GM19455 (cell line): ENCODE measurements at regions not wholly inside any gene's neighbourhood (a gene's known extent, or its start where the extent isn't known, plus 50 kb on each side); places are given as distances from the start of the nearest gene placed in this dataset.
"Not testable (repeated sequence)": the region's sequence is repeated elsewhere in the genome, so short reads cannot be mapped to it uniquely, and the experiment has no call there.

Experiments
- ATAC-seq: cut with Tn5 transposase; IDR thresholded peaks from one replicate; pipeline ENCODE4 v1.9.1; 2021; ENCODE audit not compliant: unreplicated experiment

GRCh38 chr14:89572596-89573398, 155.8 kb upstream of the FOXN3 start:
- no peak for ATAC-seq

DNA sequence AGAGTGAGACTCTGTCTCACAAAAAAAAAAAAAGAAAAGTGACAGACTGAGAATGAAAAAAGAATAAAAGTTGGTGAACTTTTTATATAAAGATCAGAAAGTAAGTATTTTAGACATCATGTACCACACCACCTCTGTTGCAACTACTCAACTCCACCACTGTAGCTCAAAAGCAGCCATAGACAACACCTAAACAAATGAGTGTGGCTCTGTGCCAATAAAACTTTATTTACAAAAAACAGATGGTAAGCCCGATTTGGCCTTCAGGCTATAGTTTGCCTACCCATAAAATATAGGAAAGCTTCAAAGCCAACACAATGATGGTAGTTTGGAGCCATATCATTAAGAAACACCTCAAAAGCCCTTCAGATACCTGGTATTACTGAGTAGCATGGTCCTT, 154.5 kb upstream of the FOXN3 start:
- ATAC-seq: no peak

- no peak for ATAC-seq
Measured at GRCh38 chr14:89566644-89567415, 149.8 kb upstream of the FOXN3 start.

DNA sequence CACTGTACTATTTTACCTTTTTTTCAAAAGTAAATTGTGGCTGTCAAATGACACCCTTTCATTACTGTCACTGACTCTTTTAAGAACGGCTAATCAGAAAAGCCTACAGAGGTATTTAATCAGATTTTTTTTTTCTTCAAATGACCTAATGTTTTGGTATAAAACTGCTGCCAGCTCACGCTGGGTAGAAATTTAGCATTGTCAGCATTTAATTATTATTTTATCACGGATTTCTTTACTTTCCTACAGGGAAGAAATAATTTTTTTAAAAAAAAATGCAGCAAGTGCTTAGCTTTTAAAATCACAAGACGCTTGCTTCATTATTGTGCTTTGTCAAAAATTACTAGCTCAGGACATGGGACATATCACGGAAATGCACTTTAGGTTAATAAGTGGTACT, 149.1 kb upstream of the FOXN3 start:
- ATAC-seq: no peak

DNA sequence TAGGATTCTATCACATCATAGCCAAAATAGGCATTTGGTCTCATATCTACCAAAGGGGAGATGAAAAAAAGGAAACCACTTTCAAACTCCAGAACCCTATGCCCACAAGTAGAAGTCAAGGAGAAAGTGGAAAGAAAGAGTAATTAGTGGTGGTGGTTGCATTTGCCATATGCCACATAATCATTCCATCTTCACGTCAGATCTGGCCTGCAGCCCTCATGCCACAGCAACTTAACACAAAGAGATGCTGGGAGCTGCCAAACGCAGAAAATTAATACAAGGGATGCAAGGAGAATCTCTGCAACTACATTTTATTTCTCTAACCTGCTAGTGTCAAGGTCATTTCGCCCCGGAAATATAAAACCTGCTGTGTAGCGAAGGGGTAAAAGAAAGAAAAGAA, 148.6 kb upstream of the FOXN3 start:
- no peak for ATAC-seq

DNA sequence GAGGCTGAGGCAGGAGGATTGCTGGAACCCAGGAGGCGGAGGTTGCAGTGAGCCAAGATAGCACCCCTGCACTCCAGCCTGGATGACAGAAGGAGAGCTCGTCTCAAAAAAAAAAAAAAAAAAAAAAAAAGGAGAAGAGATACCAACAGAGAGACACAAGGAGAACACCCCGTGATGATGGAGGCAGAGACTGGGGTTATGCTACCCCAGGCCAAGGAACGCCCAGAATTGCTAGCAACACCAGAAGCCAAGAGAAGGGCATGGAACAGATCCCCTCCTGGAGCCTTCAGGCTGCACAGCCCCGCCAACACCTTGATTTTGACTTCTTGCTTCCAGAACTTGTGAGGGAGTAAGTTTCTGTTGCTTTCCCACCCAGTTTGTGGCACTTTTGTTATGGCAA, 148.0 kb upstream of the FOXN3 start:
- ATAC-seq: no peak

GRCh38 chr14:89564286-89564957, 147.4 kb upstream of the FOXN3 start:
- no peak for ATAC-seq

DNA sequence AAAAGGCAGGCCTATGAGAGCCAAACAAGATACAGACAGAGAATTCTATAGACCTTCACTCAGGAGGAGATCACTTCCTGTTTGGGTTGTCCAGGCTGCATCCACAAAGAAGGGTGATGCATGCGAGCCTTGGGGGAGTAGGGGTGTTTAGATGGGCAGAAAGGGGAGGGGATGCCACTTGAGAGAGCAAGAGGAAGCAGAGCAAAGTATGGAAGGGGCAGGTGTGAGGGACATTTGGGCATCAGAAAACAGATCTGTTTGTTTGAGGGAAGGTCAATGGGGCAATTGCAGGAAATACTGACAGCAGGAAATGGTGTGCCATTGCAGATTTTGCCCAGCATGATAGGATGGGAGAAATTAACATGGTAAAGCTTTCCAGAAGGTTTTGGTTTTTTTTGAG, 146.4 kb upstream of the FOXN3 start:
- ATAC-seq: no peak

GRCh38 chr14:89551955-89552354, 134.9 kb upstream of the FOXN3 start:
- ATAC-seq: no peak

GRCh38 chr14:89551432-89551831, 134.4 kb upstream of the FOXN3 start:
- no peak for ATAC-seq

GRCh38 chr14:89550821-89551220, 133.8 kb upstream of the FOXN3 start:
- ATAC-seq: no peak

- ATAC-seq: no peak
Measured at GRCh38 chr14:89549381-89550125, 132.5 kb upstream of the FOXN3 start.

DNA sequence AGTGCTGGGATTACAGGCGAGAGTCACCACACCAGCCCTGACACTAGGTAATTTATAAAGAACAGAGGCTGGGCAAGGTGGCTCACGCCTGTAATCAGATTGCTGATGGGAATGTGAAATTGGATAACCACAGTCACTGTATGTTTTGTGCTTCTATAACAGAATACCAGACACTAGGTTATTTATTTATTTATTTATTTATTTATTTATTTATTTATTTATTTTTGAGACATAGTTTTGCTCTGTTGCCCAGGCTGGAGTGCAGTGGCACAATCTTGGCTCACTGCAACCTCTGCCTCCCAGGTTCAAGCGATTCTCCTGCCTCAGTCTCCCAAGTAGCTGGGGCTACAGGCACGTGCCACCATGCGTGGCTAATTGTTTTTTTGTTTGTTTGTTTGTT, 130.0 kb upstream of the FOXN3 start:
- not testable (repeated sequence) for ATAC-seq

- no peak for ATAC-seq
Measured at GRCh38 chr14:89544636-89545301, 127.7 kb upstream of the FOXN3 start.

GRCh38 chr14:89543425-89543790, 126.4 kb upstream of the FOXN3 start:
- ATAC-seq: no peak

GRCh38 chr14:89542786-89543424, 125.9 kb upstream of the FOXN3 start:
- ATAC-seq: no peak

GRCh38 chr14:89540830-89541470, 123.9 kb upstream of the FOXN3 start:
- ATAC-seq: no peak

DNA sequence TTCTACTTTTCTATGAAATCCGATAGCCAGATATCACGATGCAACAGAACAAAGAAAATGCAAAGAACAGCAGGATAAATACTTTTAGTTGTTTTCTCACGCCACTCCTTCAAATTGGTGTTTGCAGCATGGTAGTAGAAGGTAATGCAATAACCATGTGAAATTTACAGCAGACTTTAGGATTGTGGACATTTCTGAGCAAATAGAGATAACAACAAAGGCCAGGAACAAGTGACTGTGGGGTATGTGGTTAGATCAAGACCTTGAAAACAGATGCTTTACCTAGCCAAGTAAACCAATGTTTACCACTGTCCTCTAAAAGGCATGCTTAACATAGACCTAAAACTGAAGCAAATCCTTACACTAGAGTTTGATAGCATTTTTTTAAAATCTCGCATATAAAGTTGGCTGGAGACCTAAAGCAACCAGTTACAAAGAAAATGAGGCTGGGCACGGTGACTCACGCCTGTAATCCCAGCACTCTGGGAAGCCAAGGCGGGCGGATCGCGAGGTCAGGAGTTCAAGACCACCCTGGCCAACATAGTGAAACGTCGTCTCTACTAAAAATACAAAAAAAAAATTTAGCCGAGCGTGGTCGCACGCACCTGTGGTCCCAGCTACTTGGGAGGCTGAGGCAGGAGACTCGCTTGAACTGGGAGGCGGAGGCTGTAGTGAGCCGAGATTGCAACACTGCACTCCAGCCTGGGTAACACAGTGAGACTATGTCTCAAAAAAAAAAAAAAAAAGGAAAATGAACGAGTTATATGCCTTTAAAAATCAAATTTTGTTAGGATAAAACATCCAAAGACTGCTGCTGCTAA, 123.2 kb upstream of the FOXN3 start:
- ATAC-seq: no peak

- no peak for ATAC-seq
Measured at GRCh38 chr14:89537911-89538310, 120.9 kb upstream of the FOXN3 start.
